ENCODE measurements at regions not wholly inside any gene's neighbourhood (a gene's known extent, or its start where the extent isn't known, plus 50 kb on each side); places are given as distances from the start of the nearest gene placed in this dataset.

- H3K4me3 ChIP-seq (ENCODE audit: low read length) = no peak overlapping the region
- no peak for TF ChIP-seq CTCF (conservative IDR thresholded peaks at IDR 0.05; ENCODE audit: low read length)
- DNase-seq (ENCODE audit: low read depth) = no peak
Measured at GRCh38 chr2:235232449-235233433, 261.1 kb upstream of the AGAP1 start.

GRCh38 chr2:235234736-235235135 lies 259.1 kb upstream of the AGAP1 start:
- H3K4me3 ChIP-seq (ENCODE audit: low read length) = no peak overlapping the region
- no peak for TF ChIP-seq CTCF (conservative IDR thresholded peaks at IDR 0.05; ENCODE audit: low read length)
- DNase-seq (ENCODE audit: low read depth) = peak; percentile 13

- H3K4me3 ChIP-seq (ENCODE audit: low read length) = no peak overlapping the region
- TF ChIP-seq CTCF (conservative IDR thresholded peaks at IDR 0.05; ENCODE audit: low read length) = no peak
- DNase-seq (ENCODE audit: low read depth) = no peak
Measured at GRCh38 chr2:235235977-235236767, 257.7 kb upstream of the AGAP1 start.

GRCh38 chr2:235238537-235238936 lies 255.3 kb upstream of the AGAP1 start:
- H3K4me3 ChIP-seq (ENCODE audit: low read length) = no peak overlapping the region
- TF ChIP-seq CTCF (conservative IDR thresholded peaks at IDR 0.05; ENCODE audit: low read length) = no peak
- DNase-seq (ENCODE audit: low read depth) = peak; percentile 95

GRCh38 chr2:235240574-235240973 lies 253.3 kb upstream of the AGAP1 start:
- no peak for DNase-seq (ENCODE audit: low read depth)
- H3K4me3 ChIP-seq (ENCODE audit: low read length) = no peak overlapping the region
- no peak for TF ChIP-seq CTCF (conservative IDR thresholded peaks at IDR 0.05; ENCODE audit: low read length)

- TF ChIP-seq CTCF (conservative IDR thresholded peaks at IDR 0.05; ENCODE audit: low read length) = no peak
- H3K4me3 ChIP-seq (ENCODE audit: low read length) = no peak overlapping the region
- peak; percentile 86 for DNase-seq (ENCODE audit: low read depth)
Measured at GRCh38 chr2:235244255-235245220, 249.3 kb upstream of the AGAP1 start.

Measured in AG10803 (cell line).